ENCODE measurements at regions not wholly inside any gene's neighbourhood (a gene's known extent, or its start where the extent isn't known, plus 50 kb on each side); places are given as distances from the start of the nearest gene placed in this dataset.

GRCh38 chr17:13996748-13997147 lies 72.6 kb upstream of the COX10 start:
- DNase-seq, result no peak

GRCh38 chr17:14004927-14005620 lies 64.2 kb upstream of the COX10 start:
- no peak for DNase-seq

- no peak for DNase-seq
Observed at GRCh38 chr17:14006249-14006942, 62.9 kb upstream of the COX10 start.

DNA sequence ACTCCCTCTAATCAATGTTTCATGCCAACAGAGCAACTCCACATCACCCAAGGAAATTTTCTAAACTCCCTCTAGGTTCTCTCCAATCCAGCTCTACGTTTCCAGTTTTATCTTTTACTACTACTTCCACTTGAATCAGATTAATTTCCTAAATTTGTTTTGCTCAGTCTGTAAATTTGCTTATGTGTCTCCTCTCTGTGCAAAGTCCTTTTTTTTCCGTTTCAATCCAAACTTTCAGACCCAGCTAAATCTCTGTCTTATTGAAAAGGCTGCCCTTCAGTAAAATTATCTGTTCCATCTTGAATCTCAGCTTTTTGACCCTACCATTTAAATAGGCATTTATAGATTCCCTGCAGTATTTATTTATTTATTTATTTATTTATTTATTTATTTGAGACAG lies 61.4 kb upstream of the COX10 start:
- no peak for DNase-seq

DNA sequence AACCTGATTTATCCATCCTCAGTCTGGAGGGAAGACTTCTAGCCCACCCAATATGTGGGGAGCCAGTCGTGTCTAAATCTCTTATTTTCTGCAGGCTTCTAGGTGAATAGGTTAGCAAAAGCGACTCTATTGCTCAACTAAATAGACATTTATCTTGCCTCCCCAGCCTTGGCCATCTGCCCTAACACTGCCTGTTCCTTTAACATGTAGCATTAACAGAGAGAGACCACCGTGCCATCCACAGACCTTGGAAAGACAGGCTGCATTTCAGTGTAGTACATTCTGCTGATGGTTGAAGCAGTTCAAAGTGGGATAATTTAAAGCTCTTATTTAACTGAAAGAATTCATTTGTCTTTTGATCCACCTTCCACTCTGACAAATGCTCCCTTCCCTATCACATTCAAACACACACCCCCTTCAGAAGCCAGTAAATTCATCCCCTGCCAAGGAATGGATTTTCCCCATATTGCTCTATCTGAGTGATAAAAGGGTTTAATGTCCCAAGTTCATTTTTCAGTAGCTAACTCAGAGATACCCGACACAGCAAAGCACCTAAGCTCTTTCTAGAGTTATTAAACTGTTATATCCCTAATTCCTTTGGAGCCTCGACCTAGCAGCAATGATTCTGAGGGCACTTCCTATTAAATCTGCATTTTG lies 58.1 kb upstream of the COX10 start:
- no peak for DNase-seq

DNA sequence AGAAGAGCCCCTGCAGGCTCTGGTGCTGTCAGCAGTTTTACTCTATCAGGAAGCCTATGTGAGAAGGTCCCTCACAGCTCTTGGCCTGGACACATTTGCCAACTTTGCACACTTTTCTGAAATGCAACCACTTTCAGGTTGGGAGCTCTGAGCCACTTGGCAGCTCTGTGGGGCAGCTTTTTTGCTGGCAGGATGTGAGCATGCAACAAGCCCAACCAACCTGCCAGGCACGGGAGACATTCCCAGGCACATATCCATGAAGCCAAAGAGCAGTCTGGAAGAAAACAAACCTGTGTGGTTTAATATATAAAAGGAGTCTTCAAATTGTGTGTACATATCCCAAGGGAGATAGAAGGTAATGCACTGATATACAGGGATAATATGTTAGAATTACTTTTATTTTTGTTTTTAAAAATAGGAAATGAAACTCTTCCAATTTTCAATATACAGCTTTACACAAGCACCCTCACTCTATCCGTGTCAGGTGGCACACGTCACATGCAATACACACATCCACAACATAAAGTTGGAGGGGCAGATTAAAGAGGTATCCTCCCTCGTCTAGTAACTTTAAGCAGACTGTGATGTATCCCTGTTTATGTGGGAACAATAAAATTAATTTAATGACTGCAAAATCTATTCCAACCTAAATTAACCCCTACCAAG lies 57.4 kb upstream of the COX10 start:
- DNase-seq, result no peak

DNA sequence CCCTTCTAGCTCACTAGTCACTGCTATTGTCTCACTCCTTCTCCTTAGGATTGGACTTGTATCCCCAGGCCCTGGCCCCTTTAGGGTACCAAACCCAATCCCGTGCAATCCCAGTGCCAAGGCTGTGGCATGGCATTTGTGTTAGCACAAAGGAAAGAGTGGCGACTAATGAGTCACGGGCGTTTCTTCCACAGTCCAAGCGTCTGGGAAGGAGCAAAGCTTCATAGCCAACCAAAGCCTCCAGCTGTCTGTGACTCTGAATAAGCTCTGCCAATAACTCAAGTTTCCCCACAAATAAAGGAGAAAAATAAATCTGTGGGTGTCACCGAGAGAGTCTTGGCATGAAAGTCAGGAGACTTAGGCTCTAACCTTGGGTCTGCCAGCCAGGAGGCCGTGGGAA lies 54.6 kb upstream of the COX10 start:
- no peak for DNase-seq

- no peak for DNase-seq
Observed at GRCh38 chr17:14015271-14015670, 54.0 kb upstream of the COX10 start.

GRCh38 chr17:14016858-14017257 lies 52.4 kb upstream of the COX10 start:
- no peak for DNase-seq

- DNase-seq, result no peak
Observed at GRCh38 chr17:14019186-14019956, 49.9 kb upstream of the COX10 start.
